ENCODE measurements at regions not wholly inside any gene's neighbourhood (a gene's known extent, or its start where the extent isn't known, plus 50 kb on each side); places are given as distances from the start of the nearest gene placed in this dataset.

- TF ChIP-seq CTCF (IDR thresholded peaks at IDR 0.05; ENCODE audit: low read length) (no peak), EZH2phosphoT487 (IDR thresholded peaks at IDR 0.05; ENCODE audit: low read length) (no peak), EZH2 (optimal IDR thresholded peaks at IDR 0.05; ENCODE audit: low read depth, low read length) (no peak)
These were observed 199.1 kb upstream of the POU3F3 start for GRCh38 chr2:104654811-104655210.

Data from MM.1S (cell line).